Tongue (tissue), 1 donor: ENCODE measurements at regions not wholly inside any gene's neighbourhood (a gene's known extent, or its start where the extent isn't known, plus 50 kb on each side); places are given as distances from the start of the nearest gene placed in this dataset.
"Not testable (repeated sequence)": the region's sequence is repeated elsewhere in the genome, so short reads cannot be mapped to it uniquely, and the experiment has no call there.

Source experiments
- DNase-seq: peaks from one replicate; pipeline ENCODE4 v3.0.0-alpha.2; 2015

DNA sequence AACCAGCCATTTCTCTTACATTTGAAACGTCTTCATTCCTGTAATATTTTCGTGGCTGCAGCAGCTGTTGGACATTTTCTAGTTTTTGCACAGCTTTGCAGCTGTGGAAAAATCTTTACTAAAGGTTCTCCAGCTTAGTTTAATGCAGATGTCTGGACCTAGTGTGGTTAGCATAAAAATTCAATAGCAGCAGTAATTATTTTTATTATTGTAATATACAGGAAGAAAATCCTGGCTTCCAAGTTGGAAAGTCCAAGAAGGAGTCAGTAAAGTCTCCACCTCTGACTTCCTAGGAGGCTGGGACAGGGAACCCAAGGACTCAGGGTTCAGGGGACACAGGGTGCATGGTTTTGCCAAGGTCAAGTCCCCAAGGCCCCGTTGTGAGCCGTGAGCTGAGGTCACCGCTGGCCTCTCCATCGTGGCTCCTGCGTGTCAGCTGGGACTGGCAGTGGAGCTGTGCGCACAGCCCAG is 230.6 kb downstream of the FNDC1 start:
- peak; percentile 76 for DNase-seq

DNA sequence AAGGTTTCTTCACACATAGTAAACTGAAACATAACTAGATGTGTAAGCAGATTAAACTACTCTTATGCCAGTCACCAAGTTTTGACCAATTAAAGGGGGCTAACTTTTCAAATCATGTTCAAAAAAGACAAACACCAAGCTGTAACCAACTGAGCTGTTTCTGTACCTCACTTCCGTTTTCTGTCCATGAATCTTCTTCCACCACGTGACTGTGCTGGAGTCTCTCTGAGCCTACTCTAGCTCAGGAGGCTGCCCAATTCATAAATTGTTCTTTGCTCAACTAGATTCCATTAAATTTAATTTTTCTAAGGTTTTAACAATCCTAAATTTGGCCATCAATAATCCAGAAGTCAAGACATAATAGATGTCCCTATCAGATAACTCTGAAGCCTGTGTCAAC is 229.4 kb downstream of the FNDC1 start:
- DNase-seq = no peak

DNA sequence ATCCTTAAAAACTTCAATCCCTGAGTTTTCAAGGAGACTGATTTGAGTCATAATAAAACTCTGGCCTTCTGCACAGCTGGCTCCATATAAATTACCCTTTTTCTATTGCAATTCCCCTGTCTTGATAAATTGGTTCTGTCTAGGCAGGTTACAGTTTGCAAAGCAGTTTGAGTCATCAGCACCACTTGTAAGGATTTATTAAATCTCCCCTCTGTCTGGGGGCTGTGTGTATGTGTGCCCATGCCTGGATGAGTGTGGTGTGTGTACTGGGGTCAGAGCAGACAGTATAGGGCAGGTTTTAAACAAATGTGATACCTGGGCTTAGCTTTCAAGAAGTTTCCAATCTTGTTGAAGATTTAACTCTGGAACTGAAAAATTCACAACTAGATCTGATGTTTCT is 228.6 kb downstream of the FNDC1 start:
- DNase-seq = no peak

DNA sequence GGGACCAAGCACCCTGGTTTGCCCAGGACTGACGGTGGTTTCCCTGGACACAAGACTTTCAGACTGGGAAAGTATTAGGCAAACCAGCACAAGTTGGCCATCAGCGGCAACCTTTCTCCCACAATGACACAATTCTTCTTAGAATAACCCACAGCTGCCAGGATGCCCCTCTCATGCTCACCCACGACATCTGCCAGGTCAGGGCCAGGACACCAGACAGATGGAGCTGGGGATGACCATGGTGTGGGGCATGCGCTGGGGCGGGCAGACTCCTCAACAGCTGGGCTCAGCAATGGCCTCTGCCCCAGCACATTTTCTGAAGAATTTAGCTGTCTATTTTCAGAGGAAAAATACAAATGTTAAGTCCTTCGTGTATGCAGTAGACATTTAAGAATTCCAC is 226.4 kb downstream of the FNDC1 start:
- DNase-seq = peak; percentile 45

DNA sequence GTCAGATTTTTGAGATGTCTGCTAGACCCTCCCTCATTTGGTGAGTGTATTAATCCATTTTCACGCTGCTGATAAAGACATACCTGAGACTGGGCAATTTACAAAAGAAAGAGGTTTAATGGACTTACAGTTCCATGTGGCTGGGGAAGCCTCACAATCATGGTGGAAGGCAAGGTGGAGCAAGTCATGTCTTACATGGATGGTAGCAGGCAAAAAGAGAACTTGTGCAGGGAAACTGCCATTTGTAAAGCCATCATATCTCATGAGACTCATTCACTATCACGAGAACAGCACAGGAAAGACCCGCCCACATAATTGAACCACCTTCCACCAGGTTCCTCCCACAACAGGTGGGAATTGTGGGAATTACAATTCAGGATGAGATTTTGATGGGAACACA is 223.5 kb downstream of the FNDC1 start:
- DNase-seq = not testable (repeated sequence)

DNA sequence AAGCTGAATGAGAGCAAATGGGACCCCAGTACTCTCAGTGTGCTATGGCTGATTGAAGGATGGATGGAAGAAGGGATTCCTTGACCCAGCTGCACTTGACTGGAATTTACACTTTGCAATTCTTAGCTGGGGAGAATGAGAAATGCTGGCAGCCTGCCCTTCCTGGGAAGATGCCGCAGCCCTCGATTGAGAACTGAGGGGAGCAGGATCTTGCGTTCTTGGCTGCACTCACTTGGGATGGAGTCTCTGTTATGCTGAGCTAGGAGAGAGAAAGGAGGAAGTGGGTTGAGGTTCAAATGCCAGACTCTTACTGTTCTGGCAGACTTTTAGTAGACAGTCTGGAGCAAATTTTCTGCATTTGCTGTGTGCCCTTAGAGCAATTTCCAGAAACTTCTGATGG is 221.2 kb downstream of the FNDC1 start:
- DNase-seq = peak; percentile 44

DNA sequence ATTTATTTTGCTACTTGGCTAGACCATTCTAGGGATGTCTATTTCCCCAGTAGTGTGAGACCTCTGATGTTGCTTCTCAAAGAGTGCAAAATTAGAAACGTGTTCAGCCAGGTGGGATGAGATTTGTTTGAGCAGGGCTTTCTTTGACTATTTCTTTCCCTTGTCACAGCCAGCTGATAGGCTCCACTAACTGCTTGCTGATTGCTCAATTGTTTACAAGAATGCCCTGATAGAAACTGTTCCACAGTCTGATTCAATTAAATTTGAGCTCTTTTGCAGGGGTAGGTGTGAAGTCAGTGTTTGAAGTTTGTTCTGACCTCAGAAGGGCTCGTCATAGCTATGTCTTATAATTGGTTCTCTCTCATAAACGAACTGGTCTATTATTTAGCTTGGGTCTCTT is 220.5 kb downstream of the FNDC1 start:
- DNase-seq = no peak

DNA sequence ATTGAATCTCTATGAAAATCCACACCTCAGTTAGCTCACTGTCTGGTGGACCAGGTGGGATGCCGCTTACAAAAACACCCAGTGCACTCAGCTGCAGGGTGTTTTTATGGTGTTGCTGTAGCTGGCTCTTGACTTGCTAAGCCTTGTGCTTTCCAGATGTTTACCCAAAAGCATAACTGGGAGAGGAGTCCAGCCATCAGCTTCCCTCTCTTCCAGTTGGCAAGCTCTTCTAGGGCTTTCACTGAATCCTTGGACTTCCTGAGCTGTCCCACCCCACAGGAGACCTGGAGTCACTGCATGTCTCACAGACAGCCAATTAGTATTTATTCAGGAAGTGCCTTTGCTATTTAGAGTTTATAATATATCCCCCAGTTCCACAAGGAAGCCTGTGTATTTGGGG is 210.9 kb downstream of the FNDC1 start:
- no peak for DNase-seq

DNA sequence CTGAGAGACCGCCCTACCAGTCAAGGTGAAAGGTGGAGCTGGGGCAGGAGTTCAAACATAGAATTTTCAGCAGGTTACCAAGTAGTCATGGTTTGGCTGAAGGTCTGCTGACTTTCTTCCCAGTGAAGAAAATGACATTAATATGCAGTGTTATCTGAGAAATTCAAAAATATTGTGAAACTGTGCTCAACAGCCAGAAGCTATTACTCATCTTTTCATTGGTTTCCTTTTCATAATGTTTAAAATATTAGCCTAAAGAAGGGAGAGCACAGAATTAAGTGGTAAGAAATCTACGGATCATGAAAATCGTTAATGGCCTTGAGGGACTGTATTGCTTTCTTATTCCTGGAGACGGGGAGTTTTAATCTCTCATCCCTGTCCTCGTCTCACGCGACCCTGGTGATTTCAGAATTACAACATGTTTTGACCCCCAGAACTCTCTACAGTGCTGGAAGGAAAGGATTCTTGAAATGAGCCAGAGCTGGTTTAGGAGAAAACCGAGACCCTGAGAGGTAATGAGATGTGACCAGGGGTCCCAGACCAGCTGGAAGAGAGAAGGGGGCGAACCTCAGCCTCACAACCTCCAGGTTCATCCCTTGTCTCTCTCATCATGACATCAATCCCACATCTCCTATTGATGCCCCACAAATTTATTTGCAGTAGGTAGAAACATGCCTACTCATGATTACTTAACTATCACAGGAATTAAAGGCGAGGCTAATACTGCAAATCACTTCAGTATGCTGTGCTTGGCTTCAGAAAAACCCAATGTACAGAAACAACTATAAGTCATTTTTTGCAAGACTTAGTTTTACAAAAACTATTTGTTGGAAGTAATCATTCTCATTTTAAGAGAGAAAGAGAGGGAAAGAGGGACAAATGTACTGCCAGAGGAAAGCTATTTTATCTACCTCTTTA is 209.5 kb downstream of the FNDC1 start:
- no peak for DNase-seq

DNA sequence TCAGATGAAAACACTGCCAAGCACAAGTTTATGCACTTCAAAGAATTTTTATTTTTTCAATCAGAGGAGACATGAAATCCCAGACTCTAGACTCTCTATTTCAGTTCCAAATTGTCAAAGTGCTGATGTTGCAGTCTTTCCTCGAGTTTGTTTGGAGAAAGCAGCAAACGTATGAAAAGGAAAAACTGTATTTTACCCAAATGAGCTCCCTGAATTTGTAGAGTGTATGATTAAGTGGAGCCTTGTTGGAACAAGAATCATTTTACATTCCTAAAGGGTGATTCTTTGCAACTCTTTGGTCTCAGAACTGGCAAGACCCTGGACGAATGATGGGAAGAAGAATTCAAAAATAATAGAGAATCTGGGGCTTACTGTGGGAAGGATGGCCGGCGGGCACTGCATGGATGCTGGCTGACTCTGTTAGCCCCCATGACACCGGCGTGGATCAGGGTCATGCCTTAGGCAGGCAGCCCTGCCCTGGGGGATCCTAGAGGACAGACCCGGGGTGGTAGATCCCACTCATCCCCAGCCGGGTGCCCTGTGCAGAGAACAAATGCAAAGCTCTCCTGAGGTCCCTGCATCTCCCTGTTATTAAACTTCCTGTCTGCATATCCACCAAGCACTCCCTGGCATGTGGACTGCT is 207.4 kb downstream of the FNDC1 start:
- peak; percentile 70 for DNase-seq

DNA sequence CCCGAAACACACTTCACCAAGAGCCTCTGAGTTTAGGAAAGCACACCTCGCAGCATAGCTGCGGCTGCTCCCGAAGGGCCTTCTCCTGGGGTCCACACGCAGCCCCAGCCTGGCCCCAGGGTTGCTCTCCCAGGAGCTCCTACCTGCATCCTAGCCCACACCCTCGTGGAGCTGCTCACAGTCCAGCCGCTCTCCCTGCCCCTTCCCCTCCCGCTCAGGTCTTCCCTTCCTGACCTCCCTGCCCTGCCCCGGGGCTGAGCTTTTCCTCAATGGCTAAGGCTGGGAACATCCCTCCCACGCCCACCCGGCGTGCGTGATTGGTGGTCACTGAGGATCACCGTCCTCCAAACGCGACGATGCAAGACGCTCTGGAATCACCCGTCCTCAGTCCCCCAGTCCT is 205.8 kb downstream of the FNDC1 start:
- DNase-seq = no peak

DNA sequence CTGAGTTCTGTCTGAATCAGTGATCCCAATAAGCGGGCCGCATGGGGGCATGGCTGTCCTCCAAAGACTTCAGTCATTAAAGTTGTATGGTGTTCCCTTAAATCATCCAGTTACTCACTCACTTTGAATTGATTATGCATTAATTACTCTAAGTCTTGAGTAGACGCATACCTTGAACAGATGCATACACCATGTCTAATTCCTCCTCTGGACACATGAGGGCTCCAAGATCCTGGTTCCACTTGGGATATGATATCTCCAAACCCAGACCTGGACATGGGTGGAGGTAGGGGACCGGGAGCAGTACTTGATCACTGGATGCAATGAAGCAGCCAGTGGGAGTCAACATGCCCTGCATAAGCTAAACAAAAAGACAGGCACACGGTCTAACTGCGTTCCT is 204.5 kb downstream of the FNDC1 start:
- DNase-seq = no peak

DNA sequence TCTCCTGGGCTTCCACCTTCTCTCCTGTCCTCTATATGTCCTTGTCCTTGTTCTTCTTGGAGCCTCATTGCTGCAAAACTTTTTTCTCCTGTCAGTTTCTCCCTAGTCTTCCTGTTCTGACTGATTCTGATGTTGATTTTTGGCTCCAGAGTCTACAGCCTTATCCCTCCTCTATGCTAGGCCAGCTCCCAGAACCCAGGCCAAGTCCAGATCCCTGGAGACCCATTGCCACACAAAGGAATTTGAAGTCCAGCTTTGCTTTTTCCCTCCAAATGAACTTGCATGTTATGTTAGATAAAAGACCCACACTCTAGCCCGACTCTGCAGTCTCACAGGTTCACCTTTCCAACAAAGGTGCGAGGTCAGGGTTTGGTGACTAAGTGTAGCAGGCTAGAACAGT is 203.1 kb downstream of the FNDC1 start:
- no peak for DNase-seq

DNA sequence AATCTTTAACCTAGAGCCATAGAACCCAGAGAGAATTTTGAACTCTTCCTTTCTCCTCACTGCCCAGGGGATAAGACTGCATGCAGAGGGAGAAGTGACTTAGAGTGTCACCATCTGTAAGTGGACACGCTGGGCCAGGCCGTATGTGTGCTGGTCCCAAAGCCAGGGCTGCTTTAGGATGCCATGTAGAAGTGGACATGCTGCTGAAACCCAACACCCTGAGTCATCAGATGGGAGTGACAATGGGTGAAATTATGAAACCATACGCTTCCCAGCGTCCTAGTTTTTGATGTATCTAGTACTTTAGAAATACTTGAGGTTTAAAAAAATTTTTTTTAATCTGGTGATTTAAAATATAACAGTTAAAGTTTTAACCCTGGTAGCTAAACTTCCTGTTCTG is 191.1 kb downstream of the FNDC1 start:
- DNase-seq = peak; percentile 50

DNA sequence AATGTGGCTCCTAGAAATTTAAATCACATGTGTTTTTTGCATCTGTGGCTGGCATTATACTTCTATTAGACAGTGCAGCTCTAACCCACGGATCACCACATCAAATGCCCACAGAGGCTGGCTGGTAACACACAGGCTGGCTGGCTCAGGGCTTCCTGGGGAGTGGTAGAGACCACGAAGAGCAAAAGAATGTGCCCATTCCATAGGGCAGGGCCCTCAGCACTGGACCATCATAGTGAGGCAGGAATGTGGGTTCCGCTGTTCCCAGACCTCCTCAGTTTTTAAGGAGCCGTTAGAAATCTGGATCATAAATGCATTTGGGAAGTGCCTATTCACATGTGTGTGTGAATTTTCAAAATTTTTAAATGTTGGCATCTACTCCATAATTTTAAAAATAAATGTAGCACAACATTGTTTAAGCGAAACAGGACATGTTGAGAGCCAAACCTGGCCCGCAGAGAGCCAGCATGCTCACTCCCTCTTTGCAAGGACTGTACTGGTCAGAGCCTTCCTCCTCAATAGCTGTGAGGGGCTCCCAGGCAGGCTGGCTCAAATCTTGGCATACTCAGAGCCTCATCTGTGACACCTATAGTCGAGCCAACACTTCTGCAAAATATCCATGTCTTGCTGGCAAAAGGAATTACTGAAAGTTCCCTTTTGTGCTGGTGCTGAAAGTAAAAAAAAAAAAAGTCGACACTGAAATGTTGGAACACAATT is 190.5 kb downstream of the FNDC1 start:
- DNase-seq = peak; percentile 53

DNA sequence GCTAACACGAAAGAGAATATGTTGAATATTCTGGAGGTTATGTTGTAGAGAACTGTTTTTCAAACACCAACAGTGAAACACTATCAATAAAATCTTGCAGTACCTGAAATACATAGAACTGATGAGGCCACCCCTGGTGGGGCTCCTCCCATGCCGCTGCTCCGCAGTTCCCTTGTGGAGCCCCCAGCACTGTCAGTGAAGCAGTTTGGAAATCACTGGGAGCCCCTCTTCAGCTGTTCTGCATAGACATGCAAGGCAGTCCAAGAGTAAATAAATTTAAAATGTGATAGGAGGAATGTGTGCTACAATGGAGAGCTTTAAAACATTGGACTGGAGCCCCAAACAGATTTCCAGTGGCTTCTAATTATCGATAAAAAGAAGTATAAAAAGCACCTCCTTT is 189.4 kb downstream of the FNDC1 start:
- peak; percentile 36 for DNase-seq

DNA sequence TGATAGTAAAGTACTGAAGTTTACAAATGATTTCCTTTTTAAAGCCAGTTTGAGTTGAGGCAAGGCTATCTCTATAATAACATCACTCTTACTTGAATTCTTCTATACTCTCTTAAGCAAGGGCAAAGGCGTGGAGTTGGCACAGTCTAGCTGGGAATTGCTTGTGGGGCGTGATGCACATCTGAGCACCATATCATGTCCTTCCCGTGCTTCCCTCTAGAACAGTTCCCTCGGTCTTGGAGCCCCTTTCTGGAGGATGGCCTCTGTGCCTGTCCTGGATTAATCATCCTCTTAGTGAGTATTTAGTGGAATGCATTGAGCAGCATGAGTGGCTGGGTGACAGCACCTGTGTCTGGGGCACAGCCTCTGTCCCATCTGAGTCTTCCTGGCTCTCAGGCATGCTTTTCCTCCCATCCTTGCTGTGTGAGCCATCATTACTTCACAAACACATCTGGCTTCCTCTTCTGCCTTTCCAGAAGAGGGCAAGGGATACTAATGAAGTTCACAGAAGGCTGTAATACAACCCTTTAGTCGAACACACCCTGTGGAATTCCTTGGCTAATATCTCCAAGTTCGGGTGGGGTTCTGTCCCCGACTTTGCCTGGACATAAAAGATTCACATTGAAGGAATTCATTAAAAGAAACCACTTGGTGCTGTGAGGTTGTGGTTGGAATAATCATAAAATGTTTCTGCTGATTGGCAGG is 188.2 kb downstream of the FNDC1 start:
- DNase-seq = no peak

DNA sequence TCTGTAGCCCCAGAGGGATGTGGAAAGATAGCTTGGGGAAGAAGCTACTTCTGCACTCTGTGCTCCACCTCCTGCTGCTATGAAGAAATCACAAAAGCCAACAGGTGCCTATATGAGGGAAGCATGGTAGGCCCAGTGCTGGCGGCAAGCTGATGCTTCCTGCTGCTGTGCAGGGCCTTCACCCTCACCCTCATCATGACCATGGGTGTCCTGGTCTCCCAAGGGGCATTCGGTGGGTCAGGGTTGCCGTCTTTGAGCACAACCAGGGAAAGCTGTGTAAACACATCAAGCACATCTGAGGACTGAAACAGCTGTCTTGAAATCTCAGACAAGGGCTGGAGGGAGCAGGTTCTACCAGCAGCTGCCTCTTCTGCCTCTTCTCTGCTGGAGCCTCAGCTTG is 184.0 kb downstream of the FNDC1 start:
- no peak for DNase-seq

DNA sequence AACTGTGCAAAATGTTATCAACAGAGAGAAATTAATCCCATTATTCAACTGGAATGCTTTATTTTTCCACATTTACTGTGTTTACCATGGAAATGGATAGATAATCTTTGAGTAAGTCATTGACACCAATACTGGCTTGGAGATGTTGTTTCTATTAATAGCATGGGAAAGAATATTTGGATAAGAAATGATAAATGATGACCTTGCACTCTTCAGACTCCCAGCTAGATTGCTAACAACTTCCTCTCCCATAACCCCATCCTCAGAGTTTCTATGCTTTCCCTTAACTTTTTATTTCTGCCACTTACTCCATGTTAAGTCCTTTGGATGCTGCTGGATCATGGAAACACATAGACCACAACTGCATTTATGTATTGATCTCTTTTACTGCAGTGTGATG is 182.5 kb downstream of the FNDC1 start:
- DNase-seq = no peak

DNA sequence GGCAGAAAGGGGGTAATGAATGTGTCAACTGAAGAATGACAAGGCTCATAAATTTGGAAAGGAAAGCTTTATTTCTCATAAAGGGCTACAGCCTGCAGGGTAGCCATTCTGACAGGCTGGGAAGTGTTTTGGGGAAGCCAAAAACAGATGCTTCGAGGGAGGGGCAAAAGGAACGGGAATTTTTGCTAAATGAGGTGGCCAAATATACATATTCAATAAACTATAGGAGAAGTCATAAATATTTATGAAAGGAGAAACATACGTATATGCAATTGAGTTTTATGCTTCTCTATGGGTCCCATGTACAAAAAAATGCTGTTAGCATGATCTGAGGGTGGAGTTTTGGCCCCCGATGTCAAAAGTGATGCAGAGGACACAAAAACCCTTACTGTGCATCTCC is 180.7 kb downstream of the FNDC1 start:
- DNase-seq = no peak

DNA sequence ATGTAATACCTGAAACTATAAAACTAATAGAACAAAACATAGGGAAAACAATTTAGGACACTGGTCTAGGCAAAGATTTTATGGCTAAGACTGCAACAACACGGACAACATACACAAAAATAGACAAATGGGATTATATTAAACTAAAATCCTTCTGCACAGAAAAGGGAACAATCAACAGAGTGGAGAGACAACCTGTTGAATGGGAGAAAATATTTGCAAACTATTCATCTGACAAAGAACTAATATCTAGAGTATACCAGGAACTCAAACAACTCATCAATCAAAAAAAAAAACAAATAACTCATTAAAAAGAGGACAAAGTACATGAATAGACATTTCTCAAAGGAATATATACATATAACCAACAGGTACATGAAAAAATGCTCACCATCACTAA is 174.5 kb downstream of the FNDC1 start:
- DNase-seq = no peak

DNA sequence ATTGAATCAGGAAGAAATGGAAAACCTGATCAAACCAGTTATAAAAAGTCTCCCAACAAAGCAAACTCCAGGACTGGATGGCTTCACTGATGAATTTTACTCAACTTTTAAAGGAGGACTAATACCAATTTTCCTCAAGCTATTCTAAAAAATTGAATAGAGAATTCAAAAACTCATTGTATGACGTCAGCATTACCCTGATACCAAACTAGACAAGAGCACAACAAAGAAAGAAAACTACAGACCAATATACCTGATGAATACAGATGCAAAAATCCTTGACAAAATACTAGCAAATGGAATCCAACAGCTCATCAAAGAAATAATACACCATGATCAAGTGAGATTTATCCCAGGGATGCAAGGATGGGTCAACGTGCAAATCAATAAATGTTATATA is 172.9 kb downstream of the FNDC1 start:
- DNase-seq = no peak

DNA sequence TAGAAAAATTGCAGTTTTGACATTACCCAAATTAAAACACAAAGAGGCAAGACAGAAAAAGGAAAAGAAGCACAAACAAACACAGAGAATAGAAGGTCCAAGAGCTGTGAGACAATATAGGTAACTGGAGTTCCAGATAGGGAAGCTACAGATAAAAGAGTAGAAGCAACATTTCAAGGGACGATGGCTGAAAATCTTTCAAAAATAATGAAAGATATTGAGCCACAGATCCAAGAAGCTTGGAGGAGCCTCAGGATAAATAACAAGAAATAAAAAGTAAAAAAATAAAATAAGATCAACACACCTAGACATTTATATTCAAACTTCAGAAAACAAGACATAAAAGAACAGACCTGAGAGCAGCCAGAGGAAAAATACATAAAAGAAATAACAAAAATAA is 164.9 kb downstream of the FNDC1 start:
- no peak for DNase-seq
